ENCODE measurements at regions not wholly inside any gene's neighbourhood (a gene's known extent, or its start where the extent isn't known, plus 50 kb on each side); places are given as distances from the start of the nearest gene placed in this dataset.

- no peak for DNase-seq (ENCODE audit: missing footprints)
- intact Hi-C loops (cut with DNase I): no loop called here
- ATAC-seq: no peak
Observed at GRCh38 chr1:4268262-4268888, 368.3 kb upstream of the C1orf174 start.

- ATAC-seq (no peak), DNase-seq (ENCODE audit: missing footprints) (no peak)
- intact Hi-C loops (cut with DNase I): no loop called here
Observed at GRCh38 chr1:4268889-4269284, 368.8 kb upstream of the C1orf174 start.

DNA sequence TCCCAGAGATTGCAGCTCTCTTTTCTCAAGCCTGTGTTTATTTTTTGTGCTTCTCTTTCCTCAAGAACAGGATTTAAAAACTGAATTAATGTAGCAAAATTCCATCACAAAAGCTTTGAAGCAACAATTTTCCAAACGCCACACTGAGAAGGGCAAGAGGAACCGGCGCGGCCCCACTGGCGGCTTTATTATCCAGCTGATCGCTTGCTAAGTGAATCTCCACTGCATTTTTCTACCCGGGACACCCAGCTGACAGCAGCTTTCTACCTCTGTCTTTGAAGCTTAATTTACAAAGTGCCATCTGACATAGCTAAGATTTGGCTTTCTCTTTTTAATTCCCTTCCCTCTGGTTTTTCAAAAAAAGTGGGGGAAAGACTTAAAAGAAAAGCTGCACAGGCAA, 369.3 kb upstream of the C1orf174 start:
- DNase-seq (ENCODE audit: missing footprints) (no peak), ATAC-seq (no peak)
- intact Hi-C loops (cut with DNase I): no loop called here

GRCh38 chr1:4269952-4270570, 370.0 kb upstream of the C1orf174 start:
- intact Hi-C loops (cut with DNase I): no loop called here
- DNase-seq (ENCODE audit: missing footprints) (no peak), ATAC-seq (no peak)

DNA sequence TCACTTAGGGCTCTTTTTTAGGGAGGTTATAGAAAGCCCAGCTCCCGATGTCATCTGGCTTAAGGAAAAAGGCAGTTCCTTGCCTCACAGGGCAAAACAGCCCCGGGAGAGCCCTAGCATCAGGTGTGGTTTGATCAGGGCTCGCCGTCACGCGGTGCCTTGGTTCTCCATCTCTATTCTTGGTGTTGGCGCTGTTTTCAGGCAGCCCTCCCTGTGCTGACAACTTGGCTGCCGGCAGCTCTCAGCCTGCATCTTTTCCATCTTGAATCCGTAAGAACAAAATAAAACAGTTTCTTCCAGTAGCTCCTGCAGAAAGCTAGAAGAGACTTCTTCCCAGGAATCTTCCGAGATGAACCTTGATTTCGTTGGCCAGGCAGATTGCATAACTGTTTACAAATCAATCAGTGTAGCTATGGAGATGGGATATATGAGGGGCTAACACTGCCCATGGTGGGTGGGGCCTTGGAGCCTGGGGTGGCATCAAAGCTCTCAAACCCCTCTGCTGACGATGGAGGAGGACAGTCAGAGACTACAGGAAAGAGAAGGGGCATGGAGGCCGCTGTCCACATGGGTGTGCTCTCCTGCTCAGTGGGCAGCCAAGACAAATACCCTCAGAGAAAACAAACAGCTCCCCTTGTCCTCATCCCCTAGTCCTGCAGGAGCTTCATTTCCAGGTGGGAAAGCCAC, 370.7 kb upstream of the C1orf174 start:
- DNase-seq (ENCODE audit: missing footprints) (no peak), ATAC-seq (no peak)
- intact Hi-C loops (cut with DNase I): no loop called here

DNA sequence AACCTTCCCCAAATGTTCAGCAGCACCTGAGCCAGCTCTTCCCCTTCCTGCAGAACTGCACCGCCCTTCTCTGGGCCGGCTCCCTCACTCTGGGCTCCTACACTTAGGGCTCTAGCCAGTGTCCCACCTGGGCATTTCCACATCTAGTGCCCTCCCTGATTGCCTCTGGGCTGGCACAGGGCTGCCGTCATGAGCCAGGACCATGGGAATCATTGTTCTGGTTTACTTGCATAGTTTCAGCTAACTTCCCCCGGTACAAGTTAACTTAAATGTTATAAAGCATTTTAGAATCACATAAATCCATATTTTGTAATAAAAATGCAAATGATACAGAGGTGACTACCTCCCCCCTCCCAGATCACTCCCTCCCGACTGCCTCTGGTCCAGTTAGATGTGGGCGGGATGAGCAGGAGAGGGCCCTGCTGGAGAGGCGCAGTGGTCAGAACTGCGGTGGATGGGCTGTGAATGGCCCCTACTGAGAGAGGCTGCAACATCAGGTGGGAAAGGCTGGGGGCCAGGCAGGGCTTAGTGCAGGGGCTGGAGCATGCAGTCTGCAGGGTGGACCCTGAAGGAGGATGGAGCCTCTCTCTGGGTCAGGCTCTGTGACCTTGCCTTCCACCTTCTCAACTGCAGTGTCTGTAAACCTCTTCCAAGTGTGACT, 371.4 kb upstream of the C1orf174 start:
- no peak for DNase-seq (ENCODE audit: missing footprints)
- no peak for ATAC-seq
- intact Hi-C loops (cut with DNase I): no loop called here

DNA sequence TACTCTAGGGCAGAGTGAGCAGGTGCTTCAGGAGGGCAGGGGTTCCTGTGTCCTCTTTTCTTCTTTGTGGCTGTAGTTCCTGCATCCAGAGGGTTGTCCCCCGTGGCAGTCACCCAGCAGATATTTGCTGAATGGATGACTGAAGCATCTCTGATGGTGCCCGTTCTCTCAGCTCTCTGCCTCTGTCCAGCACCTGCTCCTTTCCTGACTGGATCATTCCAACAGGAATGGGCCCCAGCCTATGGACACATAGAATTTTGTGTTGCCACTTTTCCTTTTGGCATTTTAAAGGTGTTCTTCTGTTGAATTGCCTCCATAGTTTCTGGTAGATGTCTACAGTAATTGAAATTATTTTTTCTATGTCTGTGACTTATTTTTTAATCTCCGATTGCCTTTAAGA, 372.5 kb upstream of the C1orf174 start:
- DNase-seq (ENCODE audit: missing footprints) (no peak), ATAC-seq (no peak)
- intact Hi-C loops (cut with DNase I): no loop called here

- DNase-seq (ENCODE audit: missing footprints): no peak
- intact Hi-C loops (cut with DNase I): no loop called here
- no peak for ATAC-seq
Observed at GRCh38 chr1:4273243-4273642, 373.2 kb upstream of the C1orf174 start.

- no peak for DNase-seq (ENCODE audit: missing footprints)
- ATAC-seq: no peak
- intact Hi-C loops (cut with DNase I): no loop called here
Observed at GRCh38 chr1:4273747-4274146, 373.7 kb upstream of the C1orf174 start.

- no peak for ATAC-seq
- no peak for DNase-seq (ENCODE audit: missing footprints)
- intact Hi-C loops (cut with DNase I): no loop called here
Observed at GRCh38 chr1:4275083-4275482, 375.0 kb upstream of the C1orf174 start.

DNA sequence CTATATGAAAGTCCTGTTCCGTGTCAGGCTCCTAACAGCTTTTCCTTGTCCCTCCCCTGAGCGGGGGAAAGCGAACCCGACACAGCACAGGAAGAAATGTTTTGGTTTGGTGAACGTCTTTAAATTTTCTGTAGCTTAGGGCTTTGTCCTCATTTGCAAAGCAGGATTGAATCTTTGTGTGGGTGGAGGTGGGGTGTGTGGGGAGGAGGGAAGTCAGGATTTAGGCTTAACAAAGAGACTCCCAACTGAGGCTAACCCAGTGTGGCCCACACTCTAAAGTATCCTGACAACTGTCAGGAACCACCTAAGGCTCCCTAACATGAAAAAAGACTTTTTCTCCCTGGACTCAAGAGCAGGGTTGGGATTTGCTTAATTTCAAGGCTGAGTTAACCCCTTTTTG, 376.2 kb upstream of the C1orf174 start:
- DNase-seq (ENCODE audit: missing footprints) (no peak), ATAC-seq (no peak)
- intact Hi-C loops (cut with DNase I): no loop called here

- intact Hi-C loops (cut with DNase I): no loop called here
- DNase-seq (ENCODE audit: missing footprints) (no peak), ATAC-seq (no peak)
Observed at GRCh38 chr1:4277598-4277997, 376.8 kb upstream of the AJAP1 start.

DNA sequence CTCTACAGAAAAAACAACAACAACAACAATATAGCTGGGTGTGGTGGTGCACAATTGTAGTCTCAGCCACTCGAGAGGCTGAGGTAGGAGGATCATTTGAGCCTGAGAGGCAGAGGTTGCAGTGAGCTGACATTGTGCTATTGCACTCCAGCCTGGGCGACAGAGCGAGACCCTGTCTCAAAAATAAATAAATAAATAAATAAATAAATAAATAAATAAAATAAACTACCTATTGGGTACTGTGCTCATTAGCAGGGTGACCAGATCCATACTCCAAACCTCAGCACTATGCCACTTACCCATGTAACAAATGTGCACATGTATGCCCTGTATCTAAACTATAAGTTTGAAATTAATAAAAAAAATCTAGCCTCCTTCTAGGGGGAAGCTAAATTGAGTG, 369.4 kb upstream of the AJAP1 start:
- ATAC-seq (no peak), DNase-seq (ENCODE audit: missing footprints) (no peak)

GRCh38 chr1:4292861-4293260, 361.5 kb upstream of the AJAP1 start:
- ATAC-seq (no peak), DNase-seq (ENCODE audit: missing footprints) (no peak)
- intact Hi-C loops (cut with DNase I): no loop called here

More for the DNA sequence above, 369.4 kb upstream of the AJAP1 start:
- intact Hi-C loops (cut with DNase I): no loop called here

DNA sequence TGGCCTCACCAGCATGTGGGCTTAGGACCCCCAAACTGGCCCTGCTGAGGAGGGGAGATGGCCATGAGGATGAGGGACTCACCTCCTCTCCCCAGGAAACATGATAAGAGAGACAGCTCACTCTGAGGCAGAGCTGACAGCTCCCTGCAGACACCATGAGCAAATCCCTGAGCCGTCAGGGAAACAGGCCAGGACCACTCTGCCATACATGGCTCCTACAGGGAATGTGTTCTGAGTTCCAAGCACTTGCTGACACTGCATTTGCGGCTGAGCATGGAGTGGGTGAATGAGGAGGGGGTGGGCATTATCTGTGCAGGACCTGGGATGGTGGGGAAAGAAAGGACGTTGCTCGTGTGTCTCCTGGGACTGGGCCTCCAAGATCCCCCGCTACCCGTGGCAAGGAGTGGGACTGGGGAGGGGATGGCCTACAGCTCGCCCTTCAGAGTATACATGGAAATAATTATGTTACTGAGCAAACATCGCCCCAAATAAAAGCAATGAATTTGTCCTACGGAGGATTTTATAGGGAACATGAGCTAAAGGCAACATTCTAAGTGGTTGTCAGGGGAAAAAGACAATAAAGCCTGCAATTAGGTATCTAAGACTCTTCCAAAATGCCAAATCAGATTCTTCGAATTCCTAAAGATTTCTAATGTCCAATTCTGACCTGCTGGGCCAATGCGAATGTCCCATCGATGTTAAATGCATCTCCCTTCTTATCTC, 355.9 kb upstream of the AJAP1 start:
- intact Hi-C loops (cut with DNase I): no loop called here
- no peak for ATAC-seq
- DNase-seq (ENCODE audit: missing footprints): no peak

GRCh38 chr1:4301007-4301406, 353.4 kb upstream of the AJAP1 start:
- intact Hi-C loops (cut with DNase I): no loop called here
- DNase-seq (ENCODE audit: missing footprints) (no peak), ATAC-seq (no peak)

GRCh38 chr1:4303303-4303702, 351.1 kb upstream of the AJAP1 start:
- ATAC-seq: no peak
- intact Hi-C loops (cut with DNase I): no loop called here
- no peak for DNase-seq (ENCODE audit: missing footprints)

- ATAC-seq (no peak), DNase-seq (ENCODE audit: missing footprints) (no peak)
- intact Hi-C loops (cut with DNase I): no loop called here
Observed at GRCh38 chr1:4305526-4306301, 348.7 kb upstream of the AJAP1 start.
